Fibroblast of gingiva (primary cell): ENCODE measurements at regions not wholly inside any gene's neighbourhood (a gene's known extent, or its start where the extent isn't known, plus 50 kb on each side); places are given as distances from the start of the nearest gene placed in this dataset.

ENCODE experiments used
- DNase-seq: peaks from one replicate; pipeline ENCODE4 v3.0.0-alpha.2; 2011; ENCODE audit warnings: low read depth

GRCh38 chr2:196439760-196440159 is 199.8 kb upstream of the CCDC150 start:
- no peak for DNase-seq

- peak; percentile 27 for DNase-seq
Observed at GRCh38 chr2:196440413-196440812, 199.1 kb upstream of the CCDC150 start.

GRCh38 chr2:196441527-196441926 is 198.0 kb upstream of the CCDC150 start:
- DNase-seq, result no peak

- no peak for DNase-seq
Observed at GRCh38 chr2:196442211-196442610, 197.3 kb upstream of the CCDC150 start.

- DNase-seq, result no peak
Observed at GRCh38 chr2:196444442-196444841, 195.1 kb upstream of the CCDC150 start.

- DNase-seq, result no peak
Observed at GRCh38 chr2:196445991-196446390, 193.5 kb upstream of the CCDC150 start.

GRCh38 chr2:196448407-196449079 is 191.0 kb upstream of the CCDC150 start:
- DNase-seq, result no peak

GRCh38 chr2:196449083-196449482 is 190.4 kb upstream of the CCDC150 start:
- no peak for DNase-seq

- DNase-seq, result no peak
Observed at GRCh38 chr2:196452758-196453157, 186.8 kb upstream of the CCDC150 start.

GRCh38 chr2:196453613-196454047 is 185.9 kb upstream of the CCDC150 start:
- DNase-seq, result peak; percentile 32

- no peak for DNase-seq
Observed at GRCh38 chr2:196454492-196454891, 185.0 kb upstream of the CCDC150 start.

GRCh38 chr2:196459539-196459938 is 180.0 kb upstream of the CCDC150 start:
- no peak for DNase-seq

- no peak for DNase-seq
Observed at GRCh38 chr2:196463706-196464105, 175.8 kb upstream of the CCDC150 start.

- DNase-seq, result peak; percentile 53
Observed at GRCh38 chr2:196464311-196464710, 175.2 kb upstream of the CCDC150 start.

GRCh38 chr2:196466581-196466980 is 172.9 kb upstream of the CCDC150 start:
- DNase-seq, result no peak

GRCh38 chr2:196468394-196468793 is 171.1 kb upstream of the CCDC150 start:
- no peak for DNase-seq

GRCh38 chr2:196473617-196474016 is 165.9 kb upstream of the CCDC150 start:
- no peak for DNase-seq

GRCh38 chr2:196475611-196476010 is 163.9 kb upstream of the CCDC150 start:
- DNase-seq, result no peak

GRCh38 chr2:196478588-196478987 is 160.9 kb upstream of the CCDC150 start:
- no peak for DNase-seq

GRCh38 chr2:196479350-196479749 is 160.2 kb upstream of the CCDC150 start:
- DNase-seq, result peak; percentile 84

GRCh38 chr2:196480653-196481323 is 158.7 kb upstream of the CCDC150 start:
- DNase-seq, result no peak

GRCh38 chr2:196481324-196481697 is 158.2 kb upstream of the CCDC150 start:
- DNase-seq, result peak; percentile 91

GRCh38 chr2:196482119-196483065 is 157.1 kb upstream of the CCDC150 start:
- peak; percentile 27 for DNase-seq
